K562 (cell line): ENCODE measurements at regions not wholly inside any gene's neighbourhood (a gene's known extent, or its start where the extent isn't known, plus 50 kb on each side); places are given as distances from the start of the nearest gene placed in this dataset.

Source experiments
- BRCA1 ChIP-seq, 2 experiments: fragments of 450-650 bp in 1 of 2; sonication (generic) in 1 of 2; formaldehyde crosslinking in 1 of 2; IDR thresholded peaks; 2 replicates each; pipeline versions ENCODE4 v1.5.0 to v1.6.1; 2017 to 2020; ENCODE audit warnings: mild to moderate bottlenecking in 1 of 2, missing genetic modification reagents in 1 of 2
- C11orf30 ChIP-seq: fragments of 450-650 bp; IDR thresholded peaks from 2 replicates; pipeline ENCODE4 v1.6.1; 2016; ENCODE audit warnings: low read depth, mild to moderate bottlenecking
- CBX1 ChIP-seq: sonication (generic); IDR thresholded peaks from 2 replicates; pipeline ENCODE4 v1.6.1; 2016; ENCODE audit warnings: antibody characterized with exemption, low read depth, mild to moderate bottlenecking
- DACH1 ChIP-seq: fragments of 450-650 bp; IDR thresholded peaks from 2 replicates; pipeline ENCODE4 v1.6.1; 2018; ENCODE audit not compliant: partially characterized antibody
- EP400 ChIP-seq: fragments of 450-650 bp; IDR thresholded peaks from 2 replicates; pipeline ENCODE4 v1.6.1; 2017; ENCODE audit warnings: antibody characterized with exemption, mild to moderate bottlenecking, moderate library complexity
- EZH2 ChIP-seq: IDR thresholded peaks from 2 replicates; pipeline ENCODE4 v1.6.1; 2012; ENCODE audit warnings: low read depth, mild to moderate bottlenecking, inconsistent platforms, low read length, borderline replicate concordance
- HMG20B ChIP-seq: fragments of 250-450 bp; sonication (Bioruptor Pico); IDR thresholded peaks from 2 replicates; pipeline ENCODE4 v1.5.0; 2021; ENCODE audit warnings: mild to moderate bottlenecking
- MYBL2 ChIP-seq, 2 experiments: fragments of 450-650 bp in 1 of 2; sonication (generic) in 1 of 2; formaldehyde crosslinking in 1 of 2; IDR thresholded peaks; 2 replicates each; pipeline versions ENCODE4 v1.6.1 to v1.8.1; 2017 to 2022; ENCODE audit warnings: borderline replicate concordance in 1 of 2, inconsistent platforms in 1 of 2, low read depth in 1 of 2, mild to moderate bottlenecking in 1 of 2, missing genetic modification reagents in 1 of 2, moderate library complexity in 1 of 2
- NELFE ChIP-seq: IDR thresholded peaks from 2 replicates; pipeline ENCODE4 v1.6.1; 2011; ENCODE audit warnings: mild to moderate bottlenecking; ENCODE audit not compliant: insufficient read depth, insufficient read length
- NR2C2 ChIP-seq, 2 experiments: fragments of 200-800 bp in 1 of 2; sonication (Bioruptor generic) in 1 of 2; sonication (generic) in 1 of 2; formaldehyde crosslinking in 1 of 2; IDR thresholded peaks; 2 replicates each; pipeline versions ENCODE4 v1.6.1 to v1.8.0; 2016 to 2022; ENCODE audit warnings: mild to moderate bottlenecking in 1 of 2, missing compliant biosample characterization in 1 of 2, missing genetic modification characterization in 1 of 2, missing genetic modification reagents in 1 of 2
- PRPF4 ChIP-seq: fragments of 200-400 bp; formaldehyde crosslinking; IDR thresholded peaks from one replicate; pipeline ENCODE4 v1.6.1; 2017; ENCODE audit warnings: low read length, low read depth, mild to moderate bottlenecking; ENCODE audit not compliant: insufficient read depth, poor library complexity, severe bottlenecking
- PTBP1 ChIP-seq: fragments of 200-400 bp; formaldehyde crosslinking; IDR thresholded peaks from 2 replicates; pipeline ENCODE4 v1.6.1; 2017; ENCODE audit warnings: low read depth, low read length
- PYGO2 ChIP-seq: fragments of 450-650 bp; IDR thresholded peaks from 2 replicates; pipeline ENCODE4 v1.6.1; 2016; ENCODE audit warnings: mild to moderate bottlenecking, missing genetic modification characterization, moderate library complexity, missing compliant biosample characterization
- RB1 ChIP-seq: fragments of 450-650 bp; IDR thresholded peaks from 2 replicates; pipeline ENCODE4 v1.6.1; 2017; ENCODE audit warnings: low read depth, mild to moderate bottlenecking
- RBM14 ChIP-seq: fragments of 200-400 bp; formaldehyde crosslinking; IDR thresholded peaks from 2 replicates; pipeline ENCODE4 v1.6.1; 2018; ENCODE audit warnings: low read depth, mild to moderate bottlenecking, low read length, moderate library complexity, borderline replicate concordance; ENCODE audit not compliant: insufficient read depth
- RBM15 ChIP-seq: fragments of 200-400 bp; formaldehyde crosslinking; IDR thresholded peaks from 2 replicates; pipeline ENCODE4 v1.6.1; 2018; ENCODE audit warnings: mild to moderate bottlenecking, low read length, moderate library complexity; ENCODE audit not compliant: insufficient read depth
- WHSC1 ChIP-seq: IDR thresholded peaks from one replicate; pipeline ENCODE4 v1.6.1; 2012; ENCODE audit warnings: low read length, control low read depth, inconsistent platforms
- ZC3H4 ChIP-seq: sonication (generic); formaldehyde crosslinking; IDR thresholded peaks from 2 replicates; pipeline ENCODE4 v1.9.0; 2021; ENCODE audit warnings: missing genetic modification reagents, borderline replicate concordance
- ZNF274 ChIP-seq: IDR thresholded peaks from 2 replicates; pipeline ENCODE4 v1.6.1; 2011; ENCODE audit warnings: low read depth, mild to moderate bottlenecking, low read length, moderate library complexity, borderline replicate concordance
- ZNF311 ChIP-seq: fragments of 250-450 bp; sonication (Bioruptor Pico); IDR thresholded peaks from 2 replicates; pipeline ENCODE4 v1.4.0; 2020; ENCODE audit warnings: mild to moderate bottlenecking, moderate library complexity
- ZNF408 ChIP-seq: fragments of 250-450 bp; sonication (Bioruptor Pico); IDR thresholded peaks from 2 replicates; pipeline ENCODE4 v1.4.0; 2020; ENCODE audit warnings: low read depth, mild to moderate bottlenecking, moderate library complexity
- TF ChIP-seq, protein P1 (sequence below): sonication (generic); formaldehyde crosslinking; IDR thresholded peaks from 2 replicates; pipeline ENCODE4 v1.8.0; 2022; ENCODE audit warnings: mild to moderate bottlenecking, missing genetic modification reagents
- TF ChIP-seq, protein P2 (sequence below): sonication (generic); formaldehyde crosslinking; IDR thresholded peaks from 2 replicates; pipeline ENCODE4 v1.8.1; 2023; ENCODE audit warnings: mild to moderate bottlenecking, missing genetic modification reagents
- TF ChIP-seq, protein P3 (sequence below): fragments of 250-450 bp; sonication (Bioruptor Pico); IDR thresholded peaks from 2 replicates; pipeline ENCODE4 v1.8.0; 2021; ENCODE audit warnings: moderate library complexity, mild to moderate bottlenecking, inconsistent platforms
- TF ChIP-seq, protein P4 (sequence below): sonication (generic); formaldehyde crosslinking; IDR thresholded peaks from 2 replicates; pipeline ENCODE4 v1.5.0; 2020; ENCODE audit warnings: missing genetic modification reagents

DNA sequence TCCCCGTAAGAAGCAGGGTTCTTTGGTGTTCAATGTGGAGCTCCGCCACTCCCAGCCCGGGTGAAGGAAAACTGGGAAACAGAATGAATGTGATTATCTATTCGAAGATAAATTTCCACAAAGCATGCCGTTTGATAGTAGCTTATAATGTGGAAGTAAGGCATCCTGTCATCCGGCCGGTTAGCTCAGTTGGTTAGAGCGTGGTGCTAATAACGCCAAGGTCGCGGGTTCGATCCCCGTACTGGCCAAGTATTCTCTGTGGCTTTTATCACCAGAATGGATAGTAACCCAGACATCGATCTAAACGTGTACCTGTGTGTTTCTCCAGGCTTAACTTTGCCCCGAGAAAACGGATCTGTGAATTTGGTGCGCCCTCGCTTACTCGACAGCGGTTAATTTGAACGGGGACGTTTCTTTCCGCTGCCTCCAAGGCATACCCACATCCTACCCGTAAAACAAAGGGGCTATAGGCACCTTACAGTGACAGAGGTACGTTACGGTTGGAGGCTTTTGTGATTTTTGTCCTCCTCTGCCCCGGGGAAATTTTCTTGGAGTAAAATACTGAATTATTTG is 215.2 kb upstream of the ZNF184 start (continued):
- TF ChIP-seq RBM14 (no peak), DACH1 (no peak), EZH2 (no peak), NR2C2 (CRISPR knock-in tag; IDR thresholded peaks at IDR 0.05) (peak; percentile 58), NR2C2 (tag; IDR thresholded peaks at IDR 0.05) (peak; percentile 70), ZNF408 (CRISPR knock-in tag) (no peak), NELFE (no peak), HMG20B (CRISPR knock-in tag) (no peak), EP400 (peak; percentile 52), PTBP1 (0 out of 2 replicates have a peak, but pooled peaks have one; percentile 62), PYGO2 (0 out of 2 replicates have a peak, but pooled peaks have one; percentile 9), RBM15 (no peak), CBX1 (peak; percentile 67; the same call in 1 of the 2 replicates), RB1 (peak; percentile 82), PRPF4 (no peak), ZNF274 (peak; percentile 62), ZC3H4 (CRISPR knock-in tag) (no peak), C11orf30 (no peak), ZNF311 (CRISPR knock-in tag) (0 out of 2 replicates have a peak, but pooled peaks have one; percentile 10), MYBL2 (IDR thresholded peaks at IDR 0.05; ENCODE audit: low read depth) (peak; percentile 86), MYBL2 (CRISPR knock-in tag; IDR thresholded peaks at IDR 0.05; ENCODE audit: borderline replicate concordance) (no peak), WHSC1 (no peak), BRCA1 (IDR thresholded peaks at IDR 0.05) (no peak), BRCA1 (CRISPR knock-in tag; IDR thresholded peaks at IDR 0.05) (no peak)
- TF ChIP-seq, protein P1, sequence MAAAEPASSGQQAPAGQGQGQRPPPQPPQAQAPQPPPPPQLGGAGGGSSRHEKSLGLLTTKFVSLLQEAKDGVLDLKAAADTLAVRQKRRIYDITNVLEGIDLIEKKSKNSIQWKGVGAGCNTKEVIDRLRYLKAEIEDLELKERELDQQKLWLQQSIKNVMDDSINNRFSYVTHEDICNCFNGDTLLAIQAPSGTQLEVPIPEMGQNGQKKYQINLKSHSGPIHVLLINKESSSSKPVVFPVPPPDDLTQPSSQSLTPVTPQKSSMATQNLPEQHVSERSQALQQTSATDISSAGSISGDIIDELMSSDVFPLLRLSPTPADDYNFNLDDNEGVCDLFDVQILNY (CRISPR knock-in tag) = peak; percentile 12
- TF ChIP-seq, protein P2, sequence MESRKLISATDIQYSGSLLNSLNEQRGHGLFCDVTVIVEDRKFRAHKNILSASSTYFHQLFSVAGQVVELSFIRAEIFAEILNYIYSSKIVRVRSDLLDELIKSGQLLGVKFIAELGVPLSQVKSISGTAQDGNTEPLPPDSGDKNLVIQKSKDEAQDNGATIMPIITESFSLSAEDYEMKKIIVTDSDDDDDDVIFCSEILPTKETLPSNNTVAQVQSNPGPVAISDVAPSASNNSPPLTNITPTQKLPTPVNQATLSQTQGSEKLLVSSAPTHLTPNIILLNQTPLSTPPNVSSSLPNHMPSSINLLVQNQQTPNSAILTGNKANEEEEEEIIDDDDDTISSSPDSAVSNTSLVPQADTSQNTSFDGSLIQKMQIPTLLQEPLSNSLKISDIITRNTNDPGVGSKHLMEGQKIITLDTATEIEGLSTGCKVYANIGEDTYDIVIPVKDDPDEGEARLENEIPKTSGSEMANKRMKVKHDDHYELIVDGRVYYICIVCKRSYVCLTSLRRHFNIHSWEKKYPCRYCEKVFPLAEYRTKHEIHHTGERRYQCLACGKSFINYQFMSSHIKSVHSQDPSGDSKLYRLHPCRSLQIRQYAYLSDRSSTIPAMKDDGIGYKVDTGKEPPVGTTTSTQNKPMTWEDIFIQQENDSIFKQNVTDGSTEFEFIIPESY (CRISPR knock-in tag) = peak; percentile 90
- TF ChIP-seq, protein P3, sequence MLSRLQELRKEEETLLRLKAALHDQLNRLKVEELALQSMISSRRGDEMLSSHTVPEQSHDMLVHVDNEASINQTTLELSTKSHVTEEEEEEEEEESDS (CRISPR knock-in tag) = no peak
- TF ChIP-seq, protein P4, sequence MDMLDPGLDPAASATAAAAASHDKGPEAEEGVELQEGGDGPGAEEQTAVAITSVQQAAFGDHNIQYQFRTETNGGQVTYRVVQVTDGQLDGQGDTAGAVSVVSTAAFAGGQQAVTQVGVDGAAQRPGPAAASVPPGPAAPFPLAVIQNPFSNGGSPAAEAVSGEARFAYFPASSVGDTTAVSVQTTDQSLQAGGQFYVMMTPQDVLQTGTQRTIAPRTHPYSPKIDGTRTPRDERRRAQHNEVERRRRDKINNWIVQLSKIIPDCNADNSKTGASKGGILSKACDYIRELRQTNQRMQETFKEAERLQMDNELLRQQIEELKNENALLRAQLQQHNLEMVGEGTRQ (CRISPR knock-in tag) = no peak
